ENCODE measurements at regions not wholly inside any gene's neighbourhood (a gene's known extent, or its start where the extent isn't known, plus 50 kb on each side); places are given as distances from the start of the nearest gene placed in this dataset.
"Not testable (repeated sequence)": the region's sequence is repeated elsewhere in the genome, so short reads cannot be mapped to it uniquely, and the experiment has no call there.

DNA sequence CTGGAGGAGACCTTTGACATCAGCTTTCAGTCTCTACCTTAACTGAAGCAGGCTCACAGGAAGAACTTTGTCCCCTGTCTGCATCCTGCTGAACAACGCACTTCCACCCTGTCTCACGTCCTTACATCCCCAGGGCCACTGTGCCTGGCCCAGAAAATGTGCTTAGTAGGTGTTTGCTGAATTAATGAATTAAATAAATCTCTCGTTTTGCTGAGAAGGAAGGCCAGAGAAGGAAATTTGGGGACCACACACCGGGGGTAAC lies 54.3 kb upstream of the CREB3L1 start:
- no peak for ATAC-seq (ENCODE audit: low read depth in 2 of 2)
- Mint-ChIP-seq H3K36me3 (no peaks in the 10 kb centered on the region), H3K4me1 (no peaks in the 10 kb centered on the region), H3K9me3 (no peaks in the 10 kb centered on the region), H3K27ac (no peak overlapping the region), H3K27me3 (peaks cover 38 to 69% (median 69%) of the 10 kb centered on the region in 3 donors), H3K4me3 (no peak overlapping the region)
- no peak for DNase-seq

DNA sequence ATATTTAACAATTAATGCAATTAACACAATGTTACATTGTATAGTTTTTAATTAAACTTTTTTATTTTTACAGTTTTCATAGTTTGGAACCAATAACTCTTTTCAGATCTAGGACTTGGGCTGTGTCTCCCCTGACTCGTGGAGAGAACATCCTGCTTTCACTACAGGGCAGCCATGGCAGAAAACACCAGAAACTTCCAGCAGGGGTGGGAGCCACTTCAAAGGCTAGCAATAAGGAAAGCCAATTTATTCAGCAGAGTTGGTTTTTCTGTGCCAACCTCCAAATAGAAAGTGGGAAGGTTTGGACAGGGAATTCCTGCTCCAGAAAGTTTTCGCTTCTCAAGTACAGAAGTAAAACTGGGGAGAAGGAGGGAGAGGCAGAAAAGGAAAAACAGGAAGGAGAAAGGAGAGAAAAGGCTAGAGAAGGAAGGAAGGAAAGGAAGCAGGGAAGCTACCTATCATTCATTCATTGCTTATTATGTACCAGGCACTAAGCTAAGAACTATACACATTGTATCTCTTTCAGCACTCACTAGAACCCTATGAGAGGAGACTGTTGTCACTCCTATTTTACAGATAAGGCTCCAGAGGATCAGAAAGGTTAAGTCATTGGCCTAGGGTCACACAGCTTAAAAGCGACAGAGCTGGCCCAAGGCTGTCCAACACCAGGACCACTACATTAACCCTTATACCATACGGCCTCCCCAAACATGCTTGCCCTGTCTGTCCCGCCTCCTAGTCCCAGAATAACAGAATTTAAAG lies 54.8 kb upstream of the CREB3L1 start:
- H3K4me1 Mint-ChIP-seq = no peaks in the 10 kb centered on the region
- ATAC-seq (ENCODE audit: low read depth in 2 of 2) = no peak
- peaks cover 38 to 75% (median 74%) of the 10 kb centered on the region in 3 donors for H3K27me3 Mint-ChIP-seq
- H3K9me3 Mint-ChIP-seq = no peaks in the 10 kb centered on the region
- no peak for DNase-seq
- peak overlapping the region in 1 of 6 donors; percentile 1 for H3K27ac Mint-ChIP-seq
- H3K4me3 Mint-ChIP-seq = no peak overlapping the region
- H3K36me3 Mint-ChIP-seq = no peaks in the 10 kb centered on the region

DNA sequence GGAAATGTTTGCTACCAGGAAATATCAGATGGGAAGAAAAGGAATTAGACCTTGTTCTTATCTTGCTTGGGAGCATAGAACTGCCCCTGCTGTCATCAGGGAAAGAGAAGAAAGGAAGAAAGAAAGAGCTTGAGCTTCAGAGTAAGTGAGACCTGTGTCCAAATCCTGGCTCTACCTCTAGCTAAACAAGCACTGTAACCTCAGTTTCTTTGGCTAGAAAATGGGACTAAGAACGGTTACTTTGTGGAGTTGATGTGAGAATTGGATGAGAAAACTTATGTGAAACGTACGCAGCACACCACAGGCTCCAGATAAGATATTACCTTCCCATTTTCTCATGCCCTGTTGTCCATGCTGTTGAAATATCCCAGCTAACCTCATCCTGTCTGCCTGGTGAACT lies 57.1 kb upstream of the CREB3L1 start:
- Mint-ChIP-seq H3K27ac (no peak overlapping the region), H3K4me3 (no peak overlapping the region), H3K36me3 (no peaks in the 10 kb centered on the region), H3K4me1 (no peaks in the 10 kb centered on the region), H3K27me3 (peaks cover 32 to 75% (median 72%) of the 10 kb centered on the region in 3 donors), H3K9me3 (no peaks in the 10 kb centered on the region)
- DNase-seq = no peak
- ATAC-seq (ENCODE audit: low read depth in 2 of 2) = no peak

GRCh38 chr11:46216765-46217089 lies 60.7 kb upstream of the CREB3L1 start:
- H3K4me3 Mint-ChIP-seq = no peak overlapping the region
- H3K36me3 Mint-ChIP-seq = no peaks in the 10 kb centered on the region
- DNase-seq (no peak), ATAC-seq (ENCODE audit: low read depth in 2 of 2) (no peak)
- peaks cover 22 to 67% (median 66%) of the 10 kb centered on the region in 3 donors for H3K27me3 Mint-ChIP-seq
- no peaks in the 10 kb centered on the region for H3K4me1 Mint-ChIP-seq
- no peak overlapping the region for H3K27ac Mint-ChIP-seq
- no peaks in the 10 kb centered on the region for H3K9me3 Mint-ChIP-seq

- no peak overlapping the region for H3K4me3 Mint-ChIP-seq
- ATAC-seq (ENCODE audit: low read depth in 2 of 2) (no peak), DNase-seq (no peak)
- H3K27me3 Mint-ChIP-seq = peaks cover 22 to 69% (median 66%) of the 10 kb centered on the region in 3 donors
- H3K9me3 Mint-ChIP-seq = peaks cover 0 to 2% (median 0%) of the 10 kb centered on the region in 7 donors
- no peaks in the 10 kb centered on the region for H3K4me1 Mint-ChIP-seq
- H3K27ac Mint-ChIP-seq = no peak overlapping the region
- H3K36me3 Mint-ChIP-seq = no peaks in the 10 kb centered on the region
Observed at GRCh38 chr11:46216019-46216764, 61.3 kb upstream of the CREB3L1 start.

DNA sequence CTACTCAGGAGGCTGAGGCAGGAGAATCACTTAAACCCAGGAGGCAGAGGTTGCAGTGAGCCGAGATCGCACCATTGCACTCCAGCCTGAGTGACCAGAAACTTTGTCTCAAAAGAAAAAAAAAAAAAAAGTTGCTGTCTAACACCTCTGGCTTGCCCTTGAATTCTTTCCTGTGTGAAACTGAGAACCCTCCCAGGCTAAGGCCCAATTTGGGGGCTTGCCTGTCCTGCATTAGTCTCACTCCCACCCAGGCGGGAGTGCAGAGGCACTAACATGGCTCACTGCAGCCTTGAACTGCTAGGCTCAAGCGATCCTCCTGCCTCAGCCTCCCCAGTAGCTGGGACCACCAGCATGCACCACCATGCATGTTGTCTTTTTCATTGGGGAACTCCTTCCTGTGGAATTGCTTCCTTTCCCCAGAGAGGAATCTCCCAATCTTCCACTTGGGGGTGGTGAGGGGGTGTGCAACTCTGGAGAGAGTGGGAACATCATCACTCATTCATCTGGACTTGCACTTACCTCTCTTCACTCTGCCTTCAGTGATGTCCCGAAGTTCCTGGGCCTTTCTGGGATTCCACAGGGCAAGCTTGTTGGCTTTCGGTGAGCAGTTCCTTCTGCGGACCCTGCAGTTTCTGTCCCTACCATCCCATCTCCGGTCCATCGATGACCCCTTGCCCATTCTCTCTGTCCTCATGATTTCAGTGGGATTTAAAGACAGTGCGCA lies 62.1 kb upstream of the CREB3L1 start:
- H3K4me3 Mint-ChIP-seq = no peak overlapping the region
- peaks cover 0 to 4% (median 0%) of the 10 kb centered on the region in 7 donors for H3K9me3 Mint-ChIP-seq
- no peak overlapping the region for H3K27ac Mint-ChIP-seq
- H3K4me1 Mint-ChIP-seq = no peaks in the 10 kb centered on the region
- ATAC-seq (ENCODE audit: low read depth in 2 of 2) (no peak), DNase-seq (no peak)
- H3K27me3 Mint-ChIP-seq = peaks cover 20 to 71% (median 60%) of the 10 kb centered on the region in 3 donors
- no peaks in the 10 kb centered on the region for H3K36me3 Mint-ChIP-seq

DNA sequence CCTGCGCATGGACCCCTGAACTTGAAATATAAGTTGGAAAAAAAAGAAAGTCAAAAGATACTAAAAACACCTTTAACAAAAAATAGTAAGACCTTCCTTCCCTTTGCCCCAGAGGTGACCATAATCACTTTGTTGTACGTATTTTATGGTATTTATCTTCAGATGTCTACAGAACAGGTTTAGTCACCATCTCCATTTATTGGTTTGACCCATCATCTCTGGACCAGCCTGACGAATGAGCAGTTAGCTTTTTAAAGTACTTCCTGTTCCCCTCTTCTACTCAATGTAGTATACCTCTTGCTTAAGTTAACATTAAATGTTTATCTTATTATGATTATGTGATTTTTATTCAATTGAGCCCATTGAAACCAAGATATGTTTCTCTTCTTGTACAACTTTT lies 64.7 kb upstream of the CREB3L1 start:
- Mint-ChIP-seq H3K4me1 (no peaks in the 10 kb centered on the region), H3K9me3 (peaks cover 0 to 8% (median 0%) of the 10 kb centered on the region in 7 donors), H3K4me3 (no peak overlapping the region), H3K27ac (no peak overlapping the region), H3K27me3 (peaks cover 23 to 59% (median 54%) of the 10 kb centered on the region in 3 donors), H3K36me3 (no peaks in the 10 kb centered on the region)
- ATAC-seq (ENCODE audit: low read depth in 2 of 2) = no peak
- DNase-seq = no peak

DNA sequence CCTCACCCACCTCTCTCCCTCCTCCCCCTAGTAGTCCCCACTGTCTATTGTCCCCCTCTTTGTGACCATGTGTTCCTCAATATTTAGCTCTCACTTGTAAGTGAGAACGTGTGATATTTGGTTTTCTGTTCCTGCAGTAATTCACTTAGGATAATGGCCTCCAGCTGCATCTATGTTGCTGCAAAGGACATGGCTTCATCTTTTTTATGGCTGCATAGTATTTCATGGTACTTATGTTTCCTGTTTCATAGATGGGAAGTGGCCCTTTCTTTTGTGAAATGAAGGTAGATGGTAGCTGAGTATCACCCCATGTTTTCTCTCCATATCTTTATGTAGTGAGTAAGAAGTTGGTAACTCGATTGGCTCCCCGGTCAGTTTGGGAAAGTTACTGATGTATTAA lies 66.6 kb upstream of the CREB3L1 start:
- peaks cover 0 to 8% (median 2%) of the 10 kb centered on the region in 7 donors for H3K9me3 Mint-ChIP-seq
- DNase-seq (no peak), ATAC-seq (ENCODE audit: low read depth in 2 of 2) (no peak)
- H3K27me3 Mint-ChIP-seq = peaks cover 17 to 44% (median 36%) of the 10 kb centered on the region in 3 donors
- H3K4me1 Mint-ChIP-seq = no peaks in the 10 kb centered on the region
- no peak overlapping the region for H3K27ac Mint-ChIP-seq
- H3K4me3 Mint-ChIP-seq = no peak overlapping the region
- H3K36me3 Mint-ChIP-seq = no peaks in the 10 kb centered on the region

DNA sequence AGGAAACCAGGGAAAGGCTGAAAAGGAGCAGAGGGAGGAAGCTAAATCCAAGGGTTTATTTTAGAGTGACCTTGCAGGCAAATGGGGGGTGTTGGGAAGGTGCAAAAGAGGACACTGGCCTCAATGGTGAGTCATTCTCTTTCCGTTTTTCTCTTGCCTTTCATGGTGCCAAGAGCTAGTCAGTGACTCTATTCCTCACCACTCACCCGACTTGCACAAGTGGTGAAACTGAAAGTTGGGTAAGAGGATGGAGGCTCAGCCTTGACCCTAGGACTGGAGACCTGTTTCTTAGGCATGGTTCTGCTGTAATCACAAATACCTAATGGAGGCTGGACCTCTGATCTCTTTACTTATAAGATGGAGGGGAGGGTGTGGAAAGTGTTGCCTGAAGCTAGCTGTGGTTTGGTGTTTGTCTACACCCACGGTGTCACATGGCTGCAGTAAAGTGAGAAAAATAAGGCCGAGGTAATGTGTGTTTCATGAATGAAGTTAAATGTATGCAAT lies 67.3 kb upstream of the CREB3L1 start:
- H3K4me1 Mint-ChIP-seq = no peaks in the 10 kb centered on the region
- H3K9me3 Mint-ChIP-seq = peaks cover 0 to 10% (median 2%) of the 10 kb centered on the region in 7 donors
- no peak overlapping the region for H3K4me3 Mint-ChIP-seq
- peaks cover 18 to 40% (median 34%) of the 10 kb centered on the region in 3 donors for H3K27me3 Mint-ChIP-seq
- no peak overlapping the region for H3K27ac Mint-ChIP-seq
- no peaks in the 10 kb centered on the region for H3K36me3 Mint-ChIP-seq
- no peak for ATAC-seq (ENCODE audit: low read depth in 2 of 2)
- no peak for DNase-seq

DNA sequence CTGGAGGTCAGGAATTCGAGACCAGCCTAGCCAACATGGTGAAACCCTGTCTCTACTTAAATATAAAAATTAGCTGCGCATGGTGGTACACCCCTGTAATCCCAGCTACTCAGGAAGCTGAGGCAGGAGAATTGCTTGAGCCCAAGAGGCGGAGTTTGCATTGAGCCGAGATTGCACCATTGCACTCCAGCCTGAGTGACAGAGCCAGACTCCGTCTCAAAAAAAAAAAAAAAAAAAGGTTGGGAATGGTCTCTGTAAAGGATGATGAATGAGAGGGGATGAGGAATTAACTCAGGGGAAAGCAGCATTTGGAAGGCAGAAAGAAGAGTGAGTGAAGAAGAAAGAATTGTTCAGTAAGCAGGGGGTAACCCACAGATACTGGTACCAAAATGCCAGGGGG lies 67.8 kb upstream of the CREB3L1 start:
- Mint-ChIP-seq H3K27me3 (peaks cover 23 to 46% (median 39%) of the 10 kb centered on the region in 3 donors), H3K27ac (peak overlapping the region in 1 of 6 donors; percentile 25), H3K9me3 (peaks cover 0 to 10% (median 2%) of the 10 kb centered on the region in 7 donors)
- not testable (repeated sequence) for DNase-seq; H3K4me1 Mint-ChIP-seq; H3K36me3 Mint-ChIP-seq; ATAC-seq (ENCODE audit: low read depth in 2 of 2); H3K4me3 Mint-ChIP-seq

GRCh38 chr11:46208803-46209202 lies 68.7 kb upstream of the CREB3L1 start:
- Mint-ChIP-seq H3K4me1 (no peaks in the 10 kb centered on the region), H3K9me3 (peaks cover 0 to 10% (median 2%) of the 10 kb centered on the region in 7 donors), H3K36me3 (peaks cover 0 to 4% of the 10 kb centered on the region in 2 donors), H3K27me3 (peaks cover 30 to 46% (median 39%) of the 10 kb centered on the region in 3 donors), H3K27ac (peak overlapping the region in 1 of 6 donors; percentile 42), H3K4me3 (no peak overlapping the region)
- DNase-seq (no peak), ATAC-seq (ENCODE audit: low read depth in 2 of 2) (no peak)

GRCh38 chr11:46207270-46207669 lies 70.2 kb upstream of the CREB3L1 start:
- peak overlapping the region in 1 of 8 donors; percentile 10 for H3K4me3 Mint-ChIP-seq
- peaks cover 37 to 53% (median 48%) of the 10 kb centered on the region in 3 donors for H3K27me3 Mint-ChIP-seq
- no peak for ATAC-seq (ENCODE audit: low read depth in 2 of 2)
- DNase-seq = no peak
- peaks cover 0 to 10% (median 2%) of the 10 kb centered on the region in 7 donors for H3K9me3 Mint-ChIP-seq
- H3K27ac Mint-ChIP-seq = no peak overlapping the region
- no peaks in the 10 kb centered on the region for H3K4me1 Mint-ChIP-seq
- peaks cover 0 to 8% of the 10 kb centered on the region in 2 donors for H3K36me3 Mint-ChIP-seq

DNA sequence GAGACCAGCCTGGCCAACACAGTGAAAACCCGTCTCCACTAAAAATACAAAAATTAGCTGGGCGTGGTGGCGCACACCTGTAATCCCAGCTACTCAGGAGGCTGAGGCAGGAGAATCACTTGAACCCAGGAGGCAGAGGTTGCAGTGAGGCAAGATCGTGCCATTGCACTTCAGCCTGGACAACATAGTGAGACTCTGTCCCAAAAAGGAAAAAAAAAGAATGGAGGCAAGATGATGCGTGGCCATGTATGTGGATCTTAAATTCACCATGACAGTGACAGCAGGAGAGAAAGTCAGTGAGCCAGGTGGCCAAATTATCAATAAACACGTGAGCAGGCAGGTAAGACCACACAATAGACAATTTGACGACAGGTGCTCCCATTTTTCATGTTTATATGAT lies 73.0 kb upstream of the CREB3L1 start:
- H3K4me1 Mint-ChIP-seq; ATAC-seq (ENCODE audit: low read depth in 2 of 2); H3K9me3 Mint-ChIP-seq; H3K36me3 Mint-ChIP-seq; H3K27ac Mint-ChIP-seq; H3K4me3 Mint-ChIP-seq; DNase-seq: not testable (repeated sequence)
- H3K27me3 Mint-ChIP-seq = peaks cover 38 to 53% (median 43%) of the 10 kb centered on the region in 3 donors
